ENCODE measurements at regions not wholly inside any gene's neighbourhood (a gene's known extent, or its start where the extent isn't known, plus 50 kb on each side); places are given as distances from the start of the nearest gene placed in this dataset.

GRCh38 chr3:132239587-132239986, 77.6 kb upstream of the ACP3 start:
- DNase-seq = no peak

GRCh38 chr3:132241776-132242514, 75.3 kb upstream of the ACP3 start:
- no peak for DNase-seq

- DNase-seq = no peak
Observed at GRCh38 chr3:132242790-132243189, 74.4 kb upstream of the ACP3 start.

GRCh38 chr3:132245552-132246142, 71.6 kb upstream of the ACP3 start:
- DNase-seq = no peak

GRCh38 chr3:132246212-132246611, 71.0 kb upstream of the ACP3 start:
- DNase-seq = no peak

GRCh38 chr3:132247211-132247610, 70.0 kb upstream of the ACP3 start:
- DNase-seq = no peak

- DNase-seq = no peak
Observed at GRCh38 chr3:132248490-132248889, 68.7 kb upstream of the ACP3 start.

GRCh38 chr3:132253262-132253878, 63.8 kb upstream of the ACP3 start:
- DNase-seq = no peak

- DNase-seq = no peak
Observed at GRCh38 chr3:132254076-132254755, 63.0 kb upstream of the ACP3 start.

GRCh38 chr3:132255041-132255745, 62.0 kb upstream of the ACP3 start:
- DNase-seq = no peak

- DNase-seq = no peak
Observed at GRCh38 chr3:132256989-132257388, 60.2 kb upstream of the ACP3 start.

GRCh38 chr3:132261506-132261905, 55.7 kb upstream of the ACP3 start:
- DNase-seq = no peak

- no peak for DNase-seq
Observed at GRCh38 chr3:132262305-132262704, 54.9 kb upstream of the ACP3 start.

GRCh38 chr3:132262956-132263355, 54.3 kb upstream of the ACP3 start:
- no peak for DNase-seq

GRCh38 chr3:132265028-132265427, 52.2 kb upstream of the ACP3 start:
- DNase-seq = no peak

GRCh38 chr3:132265488-132265887, 51.7 kb upstream of the ACP3 start:
- DNase-seq = no peak

- DNase-seq = no peak
Observed at GRCh38 chr3:132267391-132267993, 49.7 kb upstream of the ACP3 start.
